ENCODE measurements at regions not wholly inside any gene's neighbourhood (a gene's known extent, or its start where the extent isn't known, plus 50 kb on each side); places are given as distances from the start of the nearest gene placed in this dataset.
"Not testable (repeated sequence)": the region's sequence is repeated elsewhere in the genome, so short reads cannot be mapped to it uniquely, and the experiment has no call there.

- H3K27me3 ChIP-seq (ENCODE audit: insufficient read depth, low read depth), result no peaks in the 10 kb centered on the region
- no peak overlapping the region for H3K9ac ChIP-seq
- H3K36me3 ChIP-seq (ENCODE audit: insufficient read depth), result no peaks in the 10 kb centered on the region
- H3K4me3 ChIP-seq (IDR thresholded peaks at IDR 0.05; ENCODE audit: insufficient read depth, low read depth, low read length), result no peak overlapping the region
- H4K20me1 ChIP-seq (ENCODE audit: insufficient read depth), result no peaks in the 10 kb centered on the region
- no peak for TF ChIP-seq CTCF (conservative IDR thresholded peaks at IDR 0.05; ENCODE audit: low read depth, low read length)
- H3K27ac ChIP-seq, result no peak overlapping the region
- H2AFZ ChIP-seq (ENCODE audit: low read depth), result no peak overlapping the region
- no peaks in the 10 kb centered on the region for H3K4me1 ChIP-seq (ENCODE audit: low read depth, poor library complexity, severe bottlenecking)
- no peak overlapping the region for H3K4me2 ChIP-seq
- no peaks in the 10 kb centered on the region for H3K79me2 ChIP-seq (ENCODE audit: insufficient read depth, low read depth)
Measured at GRCh38 chr14:71248194-71248593, 340.9 kb downstream of the PCNX1 start.

- Histone ChIP-seq H3K9ac (no peak overlapping the region), H3K79me2 (ENCODE audit: insufficient read depth, low read depth) (no peaks in the 10 kb centered on the region), H3K27me3 (ENCODE audit: insufficient read depth, low read depth) (no peaks in the 10 kb centered on the region), H3K4me3 (IDR thresholded peaks at IDR 0.05; ENCODE audit: insufficient read depth, low read depth, low read length) (no peak overlapping the region), H3K4me1 (ENCODE audit: low read depth, poor library complexity, severe bottlenecking) (no peaks in the 10 kb centered on the region), H3K4me2 (no peak overlapping the region), H3K36me3 (ENCODE audit: insufficient read depth) (no peaks in the 10 kb centered on the region), H2AFZ (ENCODE audit: low read depth) (no peak overlapping the region), H4K20me1 (ENCODE audit: insufficient read depth) (no peaks in the 10 kb centered on the region), H3K27ac (no peak overlapping the region)
- no peak for TF ChIP-seq CTCF (conservative IDR thresholded peaks at IDR 0.05; ENCODE audit: low read depth, low read length)
Measured at GRCh38 chr14:71250347-71250746, 343.1 kb downstream of the PCNX1 start.

GRCh38 chr14:71250791-71251190 lies 343.5 kb downstream of the PCNX1 start:
- H3K9ac ChIP-seq, result no peak overlapping the region
- H2AFZ ChIP-seq (ENCODE audit: low read depth), result no peak overlapping the region
- no peak overlapping the region for H3K27ac ChIP-seq
- no peaks in the 10 kb centered on the region for H3K79me2 ChIP-seq (ENCODE audit: insufficient read depth, low read depth)
- H3K4me3 ChIP-seq (IDR thresholded peaks at IDR 0.05; ENCODE audit: insufficient read depth, low read depth, low read length), result no peak overlapping the region
- H3K36me3 ChIP-seq (ENCODE audit: insufficient read depth), result no peaks in the 10 kb centered on the region
- H3K4me1 ChIP-seq (ENCODE audit: low read depth, poor library complexity, severe bottlenecking), result no peaks in the 10 kb centered on the region
- H4K20me1 ChIP-seq (ENCODE audit: insufficient read depth), result no peaks in the 10 kb centered on the region
- no peak overlapping the region for H3K4me2 ChIP-seq
- no peaks in the 10 kb centered on the region for H3K27me3 ChIP-seq (ENCODE audit: insufficient read depth, low read depth)
- TF ChIP-seq CTCF (conservative IDR thresholded peaks at IDR 0.05; ENCODE audit: low read depth, low read length), result no peak

GRCh38 chr14:71254091-71254719 lies 346.9 kb downstream of the PCNX1 start:
- H3K4me1 ChIP-seq (ENCODE audit: low read depth, poor library complexity, severe bottlenecking); H3K36me3 ChIP-seq (ENCODE audit: insufficient read depth); H4K20me1 ChIP-seq (ENCODE audit: insufficient read depth); H3K4me3 ChIP-seq (IDR thresholded peaks at IDR 0.05; ENCODE audit: insufficient read depth, low read depth, low read length); H2AFZ ChIP-seq (ENCODE audit: low read depth); H3K4me2 ChIP-seq; H3K27ac ChIP-seq; H3K79me2 ChIP-seq (ENCODE audit: insufficient read depth, low read depth); H3K27me3 ChIP-seq (ENCODE audit: insufficient read depth, low read depth); H3K9ac ChIP-seq: not testable (repeated sequence)

- H3K27me3 ChIP-seq (ENCODE audit: insufficient read depth, low read depth), result no peaks in the 10 kb centered on the region
- no peak overlapping the region for H3K4me2 ChIP-seq
- H3K27ac ChIP-seq, result no peak overlapping the region
- peaks cover 3% of the 10 kb centered on the region; the same call in 1 of the 2 replicates for H3K36me3 ChIP-seq (ENCODE audit: insufficient read depth)
- H2AFZ ChIP-seq (ENCODE audit: low read depth), result no peak overlapping the region
- no peak overlapping the region for H3K4me3 ChIP-seq (IDR thresholded peaks at IDR 0.05; ENCODE audit: insufficient read depth, low read depth, low read length)
- H3K9ac ChIP-seq, result no peak overlapping the region
- no peak for TF ChIP-seq CTCF (conservative IDR thresholded peaks at IDR 0.05; ENCODE audit: low read depth, low read length)
- H4K20me1 ChIP-seq (ENCODE audit: insufficient read depth), result no peaks in the 10 kb centered on the region
- no peaks in the 10 kb centered on the region for H3K4me1 ChIP-seq (ENCODE audit: low read depth, poor library complexity, severe bottlenecking)
- no peaks in the 10 kb centered on the region for H3K79me2 ChIP-seq (ENCODE audit: insufficient read depth, low read depth)
Measured at GRCh38 chr14:71261206-71261605, 353.9 kb downstream of the PCNX1 start.
